RPMI7951 (cell line): ENCODE measurements at regions not wholly inside any gene's neighbourhood (a gene's known extent, or its start where the extent isn't known, plus 50 kb on each side); places are given as distances from the start of the nearest gene placed in this dataset.

Experiments
- DNase-seq: peaks from one replicate; pipeline ENCODE4 v3.0.0-alpha.2; 2012; ENCODE audit warnings: low read depth

DNA sequence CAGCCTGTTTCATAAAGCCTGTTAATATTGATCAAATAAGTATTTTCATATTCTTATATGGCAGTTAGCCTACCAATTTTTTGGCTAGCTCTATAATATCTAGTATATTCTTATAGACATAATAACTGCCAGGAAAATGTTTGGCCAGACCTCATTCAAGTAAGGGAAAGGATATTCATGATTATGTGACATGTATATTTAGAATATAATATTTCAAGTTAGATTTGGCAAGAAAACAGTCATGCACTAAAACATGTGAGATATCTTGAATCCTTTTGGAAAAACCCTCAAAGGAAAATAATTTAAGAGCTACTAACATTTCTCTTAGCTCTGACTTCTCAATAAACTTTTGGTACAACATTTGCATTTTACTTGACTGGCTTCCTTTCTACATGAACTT, 694.1 kb downstream of the PLCL1 start:
- DNase-seq, result no peak

DNA sequence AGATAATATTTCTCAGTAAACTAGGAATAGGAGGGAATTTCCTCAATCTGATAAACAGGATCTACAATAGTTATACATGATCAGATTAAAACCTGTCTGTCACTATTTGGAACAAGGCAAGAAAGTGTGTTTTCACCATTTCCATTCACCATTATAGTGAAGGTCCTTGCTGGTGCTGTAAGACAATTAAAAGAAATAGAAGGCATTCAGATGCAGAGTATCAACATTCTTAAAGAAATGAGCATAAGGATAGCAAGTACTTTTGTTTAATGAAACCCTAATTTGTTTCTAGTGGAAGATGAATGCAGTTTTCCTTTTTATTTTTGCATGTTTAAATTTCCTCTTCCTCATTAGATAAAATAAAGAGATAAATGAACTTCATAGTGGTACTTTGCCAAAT, 693.7 kb downstream of the PLCL1 start:
- DNase-seq, result no peak

DNA sequence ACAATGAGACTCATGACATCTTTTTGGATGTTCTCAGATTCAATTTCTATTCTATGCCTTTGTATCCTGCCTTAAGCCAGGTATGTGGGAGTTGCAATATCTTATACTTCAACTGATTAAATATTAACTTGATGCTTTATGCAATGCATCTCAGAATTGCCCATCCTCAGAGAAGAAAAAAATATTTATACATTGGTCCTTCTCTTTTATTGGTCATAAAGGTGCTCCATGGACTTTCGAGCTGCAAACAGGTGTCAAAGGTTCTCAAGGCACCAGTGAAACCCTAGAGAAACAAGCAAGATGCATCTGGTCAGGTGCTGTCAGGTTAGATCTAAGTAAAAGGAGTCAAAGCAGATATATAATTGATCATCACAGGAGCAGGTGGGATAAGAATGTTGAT, 690.5 kb downstream of the PLCL1 start:
- DNase-seq, result no peak

DNA sequence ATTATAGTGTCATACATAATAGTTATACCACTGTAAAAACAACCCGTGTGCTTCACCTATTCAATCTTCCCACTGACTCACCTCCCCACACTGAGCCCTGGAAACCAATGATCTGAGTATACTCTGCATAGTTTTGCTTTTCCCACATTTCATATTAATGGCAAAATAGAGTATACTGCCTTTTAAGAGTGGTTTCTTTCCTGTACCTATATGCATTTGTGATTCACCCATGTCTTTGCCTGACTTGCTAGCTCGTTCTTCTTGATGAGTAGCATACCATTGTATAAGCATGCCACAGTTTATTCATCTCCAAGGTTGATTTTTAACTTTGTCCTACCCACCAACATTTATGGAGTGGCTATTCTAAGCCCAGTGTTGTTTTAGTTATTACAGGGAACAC, 686.4 kb downstream of the PLCL1 start:
- no peak for DNase-seq

DNA sequence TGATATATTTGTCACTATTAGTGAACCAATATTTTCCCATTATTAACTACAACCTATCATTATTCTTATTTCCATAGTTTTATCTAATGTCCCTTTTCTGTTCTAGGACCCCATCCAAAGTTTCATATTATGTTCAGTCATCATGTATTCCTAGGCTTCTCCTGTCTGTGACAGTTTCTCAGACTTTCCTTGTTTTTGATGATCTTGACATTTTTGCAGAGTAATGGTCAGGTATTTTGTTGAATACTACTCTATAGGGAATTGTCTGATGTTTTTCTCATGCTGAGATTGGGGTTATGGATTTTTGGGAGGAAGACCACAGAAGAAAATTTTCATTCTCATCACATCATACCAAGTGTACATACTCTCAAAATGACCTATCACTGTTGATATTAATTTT, 684.6 kb downstream of the PLCL1 start:
- no peak for DNase-seq

DNA sequence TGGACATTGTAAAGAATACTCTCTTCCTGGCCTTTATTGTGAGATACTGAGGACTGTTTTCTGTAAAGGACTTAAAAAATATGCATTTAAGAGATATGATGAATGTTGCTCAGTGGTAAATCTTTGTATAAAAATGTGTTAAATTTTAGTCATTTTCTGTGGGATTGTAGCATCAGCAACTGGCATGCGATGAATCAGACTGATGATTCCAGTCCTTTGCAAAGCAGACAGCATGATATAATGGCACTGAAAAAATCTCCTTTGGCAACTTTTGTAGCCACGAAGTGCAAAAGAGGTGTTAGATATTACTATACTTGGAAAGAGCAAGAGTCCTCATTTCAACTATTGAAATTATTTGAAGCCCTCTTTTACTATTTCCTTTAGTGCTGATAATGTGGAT, 678.7 kb downstream of the PLCL1 start:
- DNase-seq, result no peak

DNA sequence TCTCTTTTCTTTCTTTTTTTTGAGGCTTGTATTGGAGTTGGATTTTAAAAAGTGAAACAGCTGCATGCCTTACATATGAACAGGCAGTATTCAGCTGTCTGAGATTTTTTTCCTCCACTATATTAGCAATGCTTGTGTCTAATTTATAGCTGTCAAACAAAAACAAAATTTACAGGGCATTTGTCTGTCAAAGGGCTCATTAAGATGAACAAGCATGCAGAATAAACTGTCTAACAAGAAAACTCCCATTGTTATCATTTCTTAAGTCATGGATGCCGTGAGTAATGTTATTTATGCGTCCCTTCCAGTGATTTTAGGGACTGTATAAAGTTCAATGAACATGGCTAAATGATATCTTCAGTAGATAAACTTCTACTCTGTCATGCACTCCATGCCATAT, 674.7 kb downstream of the PLCL1 start:
- DNase-seq, result no peak

DNA sequence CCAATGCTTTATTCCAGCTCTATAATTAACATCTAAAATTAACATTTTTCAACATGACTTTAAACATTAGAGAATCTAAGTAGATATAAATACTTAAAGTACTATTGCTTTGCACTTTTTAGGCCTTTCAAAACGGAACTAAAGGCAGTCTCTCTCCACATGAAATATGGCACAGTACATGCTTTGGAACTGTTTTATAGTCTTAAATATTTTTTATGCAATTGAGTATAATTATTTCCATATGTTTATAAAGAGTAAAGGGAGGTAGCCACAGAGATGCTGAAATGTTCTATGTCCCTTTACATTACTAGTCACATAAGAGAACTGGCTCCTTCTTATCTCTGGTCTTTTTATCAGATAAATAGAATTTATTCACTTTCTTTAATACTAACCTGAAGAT, 674.0 kb downstream of the PLCL1 start:
- no peak for DNase-seq

DNA sequence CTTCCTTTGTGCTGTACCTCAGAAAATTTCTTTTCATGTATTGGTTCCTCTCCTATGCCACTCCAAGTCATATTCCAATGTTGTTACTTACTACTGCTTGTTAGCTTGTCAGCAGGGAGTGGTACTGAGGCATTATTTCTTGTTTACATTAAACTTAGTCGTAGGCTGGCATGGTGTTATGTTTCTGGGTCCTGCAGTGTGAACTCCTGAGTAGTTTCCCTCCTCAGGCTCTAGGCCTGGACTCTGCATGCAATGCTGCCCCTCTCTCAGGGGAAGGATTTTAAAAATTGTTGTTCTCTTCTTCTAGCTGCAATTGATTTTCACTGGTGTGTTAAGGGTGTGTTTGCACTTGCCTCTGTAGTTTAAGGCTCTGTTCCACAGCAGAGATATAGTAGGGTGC, 671.6 kb downstream of the PLCL1 start:
- no peak for DNase-seq

DNA sequence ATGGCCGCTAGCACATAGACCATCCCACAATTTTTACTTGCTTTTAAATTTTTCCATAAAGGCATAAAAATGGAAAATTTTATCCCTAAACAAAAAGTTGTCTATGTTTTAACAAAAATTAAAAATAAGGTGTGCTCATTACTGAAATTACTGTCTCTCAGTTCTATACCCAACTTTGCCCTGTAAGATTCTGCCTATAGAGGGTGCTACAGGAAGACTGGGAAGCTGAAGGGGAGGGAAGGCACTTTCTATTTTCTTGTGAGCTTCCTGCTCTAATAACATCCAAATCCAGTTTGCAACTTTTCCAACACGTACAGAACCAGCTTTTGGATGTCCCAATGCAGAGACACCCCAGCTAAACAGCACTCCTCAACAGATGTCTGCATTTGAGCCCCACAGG, 666.9 kb downstream of the PLCL1 start:
- DNase-seq, result no peak

DNA sequence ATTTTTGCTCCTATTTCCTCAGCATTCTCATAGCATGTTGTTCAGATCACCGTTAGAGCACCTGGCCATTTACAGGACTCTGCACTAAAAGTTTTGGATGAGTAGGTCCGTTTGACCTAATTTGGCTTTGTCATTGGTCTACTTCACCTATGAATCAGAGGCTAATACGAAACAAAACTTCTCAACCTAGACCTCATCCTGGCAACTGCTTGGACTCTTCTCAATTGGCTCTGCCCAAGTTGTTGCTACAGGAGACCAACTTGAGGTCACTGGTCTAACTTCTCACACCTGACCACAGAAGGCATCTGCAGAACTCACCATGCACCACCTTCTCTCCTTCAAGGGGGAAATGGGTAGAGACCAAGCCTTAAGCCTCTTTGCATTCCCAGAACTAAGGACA, 663.7 kb downstream of the PLCL1 start:
- no peak for DNase-seq

DNA sequence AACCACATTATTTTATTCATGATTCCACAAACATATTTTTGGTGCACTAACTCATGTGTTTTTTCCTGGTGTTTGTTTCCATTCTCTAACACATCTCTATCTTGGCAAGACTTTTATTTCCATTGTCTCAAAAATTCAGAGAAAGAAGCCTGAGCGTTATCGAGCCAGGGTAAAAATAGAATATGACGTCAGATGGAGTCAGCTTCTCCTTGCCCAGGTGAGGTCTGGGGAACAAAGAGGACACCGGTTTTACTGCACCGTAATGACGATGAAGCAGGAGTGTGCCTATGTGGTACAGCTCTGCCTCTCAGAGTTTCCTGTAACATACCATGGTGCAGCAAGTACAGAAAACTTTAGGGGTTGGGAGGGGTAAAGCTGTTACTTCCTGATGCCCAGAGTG, 661.6 kb downstream of the PLCL1 start:
- no peak for DNase-seq

DNA sequence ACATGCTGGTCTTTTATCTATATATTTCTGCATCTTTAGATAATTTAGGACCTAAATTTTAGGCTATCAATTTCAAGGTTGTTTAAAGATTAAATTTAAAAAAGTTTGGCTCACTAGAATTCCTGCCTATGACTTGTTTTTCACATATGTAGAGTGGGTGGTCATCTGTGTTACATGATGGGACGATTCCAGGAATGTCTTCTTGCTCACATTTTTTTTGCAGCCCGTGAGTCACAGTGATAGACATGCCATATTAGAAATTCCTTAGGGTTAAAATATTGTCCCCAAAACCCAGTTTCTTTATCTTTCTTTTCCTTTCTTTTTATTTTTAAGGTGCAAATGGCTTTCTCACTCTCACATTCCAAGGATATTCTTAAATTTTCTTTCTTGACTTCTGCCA, 652.0 kb downstream of the PLCL1 start:
- no peak for DNase-seq

DNA sequence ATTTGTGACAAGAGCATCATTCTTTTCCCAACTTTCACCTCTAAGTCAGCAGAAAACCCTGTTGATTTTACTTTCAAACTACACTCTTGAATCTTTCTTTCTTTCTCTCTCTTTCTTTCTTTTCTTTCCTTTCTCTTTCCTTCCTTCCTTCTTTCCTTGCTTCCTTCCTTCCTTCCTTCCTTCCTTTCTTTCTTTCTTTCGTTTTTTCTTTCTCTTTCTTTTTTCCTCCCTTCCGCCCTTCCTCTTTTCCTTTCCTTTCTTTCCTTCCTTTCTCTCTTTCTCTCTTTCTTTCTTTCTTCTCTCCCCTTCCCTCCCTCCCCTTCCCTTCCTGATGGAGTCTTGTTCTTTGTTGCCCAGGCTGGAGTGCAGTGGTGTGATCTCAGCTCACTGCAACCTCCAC, 649.5 kb downstream of the PLCL1 start:
- DNase-seq, result no peak

DNA sequence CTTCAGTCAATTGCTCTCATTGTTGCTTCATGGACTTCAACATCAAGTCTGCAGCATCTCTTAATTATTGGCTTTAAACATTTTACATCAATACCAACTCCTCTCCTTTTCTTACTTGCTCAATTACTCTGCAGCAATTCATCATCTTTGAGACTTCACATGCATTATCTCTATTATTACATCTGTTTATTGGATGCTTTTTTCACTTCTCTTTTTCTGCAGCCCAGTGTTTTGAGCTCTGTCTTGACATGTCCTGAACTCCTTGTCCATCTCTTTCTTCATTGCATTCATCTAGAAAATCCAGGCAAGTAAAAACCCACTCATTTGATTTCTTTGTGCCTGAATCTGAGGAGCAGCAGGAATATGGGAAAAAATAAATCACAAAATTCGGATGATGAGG, 647.9 kb downstream of the PLCL1 start:
- no peak for DNase-seq

DNA sequence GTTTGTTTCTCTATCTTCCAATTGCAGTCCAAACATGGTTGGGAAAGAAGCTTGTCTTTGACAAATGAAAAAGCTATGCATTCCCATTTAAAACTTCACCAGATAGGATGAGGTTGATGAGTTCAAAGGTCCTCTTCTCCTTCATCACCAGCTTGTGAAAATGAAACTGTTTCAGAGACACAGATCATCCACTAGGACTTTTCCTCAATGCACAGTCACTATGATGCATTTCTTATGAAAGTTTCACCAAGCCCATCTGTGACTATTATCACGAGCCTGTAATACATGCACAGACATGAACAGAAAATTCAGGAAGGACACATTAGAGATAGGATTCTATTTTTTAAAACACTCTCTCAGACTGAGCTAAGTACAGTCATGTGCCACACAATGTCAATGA, 644.4 kb downstream of the PLCL1 start:
- no peak for DNase-seq

DNA sequence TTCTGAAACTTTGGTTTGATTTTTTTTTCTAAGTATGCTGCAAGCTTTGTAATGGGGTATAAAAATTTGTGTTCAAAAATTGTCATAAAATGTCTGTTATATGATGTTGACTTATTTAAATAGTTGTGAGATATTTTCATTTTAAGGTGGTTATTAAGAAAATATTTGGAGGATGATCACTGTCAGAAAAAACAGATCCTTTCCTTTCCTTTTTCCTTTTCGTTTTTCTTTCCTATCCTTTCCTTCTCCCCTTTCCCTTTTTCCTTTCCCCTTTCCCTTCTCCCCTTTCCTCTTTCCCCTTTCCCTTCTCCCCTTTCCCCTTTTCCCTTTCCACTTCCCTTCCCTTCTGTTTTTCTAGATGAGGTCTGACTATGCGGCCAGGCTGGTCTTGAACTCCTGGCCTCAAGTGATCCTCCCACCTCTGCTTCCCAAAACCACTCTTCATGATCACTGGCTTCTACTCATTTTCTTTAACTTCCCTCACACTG, 640.5 kb downstream of the PLCL1 start:
- DNase-seq, result no peak

DNA sequence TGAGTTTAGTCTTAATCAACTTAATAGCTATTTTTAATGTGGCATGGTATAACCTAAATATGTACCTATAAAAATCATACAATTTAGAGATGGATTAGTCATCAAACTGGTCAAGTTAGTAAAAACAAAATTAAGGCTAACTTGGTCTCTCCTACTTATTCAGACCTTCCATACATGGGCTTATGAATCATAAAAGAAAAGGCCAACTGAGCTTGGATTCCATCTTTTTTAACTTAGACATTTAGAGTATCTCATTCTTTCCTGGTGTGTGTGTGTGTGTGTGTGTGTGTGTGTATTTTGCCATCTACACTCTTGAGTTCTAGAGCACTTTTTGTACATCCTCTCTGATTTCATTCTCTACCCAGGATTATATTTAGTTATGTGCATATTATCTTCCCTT, 637.5 kb downstream of the PLCL1 start:
- DNase-seq, result no peak

DNA sequence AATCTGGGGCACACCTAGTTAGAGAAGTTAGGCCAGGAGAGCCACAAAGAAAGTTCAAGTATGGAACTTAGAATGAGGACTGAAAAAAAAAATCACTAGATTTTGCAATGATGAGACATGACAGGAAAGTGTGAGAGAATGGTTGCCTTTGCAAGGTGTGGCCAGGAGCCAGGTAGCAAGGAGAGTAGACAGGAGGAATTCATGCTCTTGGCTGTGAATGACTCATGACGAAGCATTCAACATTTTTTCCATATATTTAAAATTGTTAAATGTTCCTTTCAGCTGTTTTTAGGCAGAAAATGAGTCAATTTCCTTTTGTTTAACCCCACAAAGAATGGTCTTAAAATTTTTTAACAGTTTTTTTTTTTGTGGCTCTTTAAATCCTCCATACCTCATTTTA, 636.9 kb downstream of the PLCL1 start:
- no peak for DNase-seq

DNA sequence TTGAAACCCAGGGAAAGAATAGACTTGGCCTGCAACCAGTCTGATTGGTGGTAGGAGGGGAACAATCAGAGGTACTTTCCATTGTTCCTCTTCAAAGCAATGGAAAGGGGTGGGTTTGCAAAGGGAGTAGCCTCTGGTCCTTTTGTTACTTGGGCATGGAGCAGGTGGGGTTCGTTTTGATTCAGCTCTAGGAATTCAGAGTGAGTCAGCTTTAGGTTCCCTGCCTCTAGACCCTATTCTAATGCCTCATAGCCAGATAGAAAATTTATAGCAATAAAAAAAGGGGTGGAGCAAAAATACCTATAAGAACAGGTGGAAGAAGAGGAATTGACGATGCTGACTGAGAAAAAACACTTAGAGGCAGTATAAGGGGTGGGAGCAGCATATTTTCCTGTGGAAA, 636.4 kb downstream of the PLCL1 start:
- DNase-seq, result no peak

DNA sequence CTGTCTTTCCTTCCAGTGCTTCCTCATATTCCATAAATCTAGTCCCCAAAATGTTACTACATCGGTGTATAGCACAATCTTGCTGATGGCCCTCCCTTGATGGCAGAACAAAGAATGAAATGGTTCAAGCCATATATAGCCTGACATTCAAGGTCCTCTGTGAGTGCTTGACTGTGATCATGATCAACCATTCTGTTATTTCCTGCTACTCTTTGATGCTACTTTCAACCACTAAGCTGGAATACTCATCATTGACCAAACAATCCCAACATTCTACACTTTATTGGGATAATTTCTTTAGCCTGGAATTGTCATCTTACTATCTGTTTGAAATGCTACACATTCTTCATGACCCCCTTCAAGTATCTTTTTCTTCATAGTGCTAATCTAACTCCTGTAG, 633.9 kb downstream of the PLCL1 start:
- DNase-seq, result no peak

DNA sequence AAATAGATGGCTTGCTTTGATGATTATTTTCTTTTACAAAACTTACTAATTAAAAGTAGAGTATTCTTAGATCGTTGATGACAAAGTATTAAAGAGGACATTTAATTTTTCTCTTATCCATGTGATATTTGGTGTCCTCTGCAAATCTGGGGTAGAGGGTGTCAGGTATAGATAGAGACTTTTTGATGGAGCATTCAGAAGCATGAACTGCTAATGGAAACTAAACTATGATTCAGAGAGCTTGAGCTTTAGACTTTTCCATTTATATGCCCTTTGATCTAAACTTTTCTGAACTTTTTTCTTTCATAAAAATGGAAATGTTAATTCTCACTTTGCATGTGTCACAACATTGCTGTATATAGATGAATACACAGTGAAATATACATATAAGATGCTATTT, 619.7 kb downstream of the PLCL1 start:
- DNase-seq, result no peak

DNA sequence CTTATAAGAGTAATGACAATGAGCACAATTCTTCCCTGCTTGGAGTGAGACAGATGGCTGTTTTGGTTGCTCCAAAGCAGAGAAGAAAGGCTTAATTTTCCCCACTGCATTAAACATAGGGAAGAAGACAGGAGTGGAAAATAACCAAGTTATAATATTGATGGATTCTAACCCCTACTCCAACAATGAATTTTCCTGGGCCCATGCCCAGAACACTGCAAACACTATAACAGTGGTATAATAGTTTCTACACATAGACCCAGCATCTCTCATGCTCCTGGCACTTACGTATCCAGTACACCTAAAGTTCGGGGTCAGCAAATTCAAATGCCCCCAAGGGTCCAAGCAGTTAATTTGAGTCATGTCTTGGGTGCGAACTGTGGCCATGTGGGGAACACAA, 613.4 kb downstream of the PLCL1 start:
- no peak for DNase-seq

DNA sequence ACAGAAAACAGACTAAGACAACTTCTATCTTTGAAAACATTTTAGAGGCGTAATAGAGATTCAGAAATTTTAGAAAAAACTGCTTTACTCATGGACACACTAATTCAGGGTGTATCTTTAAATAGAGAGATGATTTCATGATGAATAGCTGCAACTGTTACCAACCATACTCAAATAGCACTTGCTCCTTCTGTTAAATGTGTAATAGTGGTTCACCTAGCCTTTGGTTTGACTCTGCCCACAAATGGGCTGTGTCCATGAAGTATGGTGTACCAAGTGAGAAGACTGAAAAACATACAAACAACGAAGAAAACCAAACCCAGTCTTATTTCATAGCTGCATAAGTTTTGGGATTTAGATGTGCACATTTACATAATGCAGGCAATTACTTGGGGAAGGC, 610.6 kb downstream of the PLCL1 start:
- DNase-seq, result no peak

DNA sequence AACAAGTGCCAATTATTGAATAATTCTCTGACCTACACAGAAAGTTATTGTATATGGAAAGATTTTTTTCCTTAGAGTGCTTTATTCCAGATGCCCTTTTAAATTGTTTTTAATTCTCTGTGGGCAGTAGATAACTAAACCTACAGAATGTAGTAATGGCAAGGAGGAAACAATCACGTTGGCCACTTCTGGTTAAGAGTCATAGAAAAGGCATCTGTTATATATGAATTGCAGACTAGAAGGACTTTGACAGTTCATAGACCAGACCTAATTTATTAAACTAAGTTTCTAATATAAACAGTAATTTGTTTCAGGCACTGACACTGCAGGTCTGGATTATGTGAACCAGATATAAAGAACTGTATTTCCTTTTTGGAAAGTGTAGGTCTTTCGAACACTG, 607.5 kb downstream of the PLCL1 start:
- no peak for DNase-seq
